AG09319 (cell line): ENCODE measurements at regions not wholly inside any gene's neighbourhood (a gene's known extent, or its start where the extent isn't known, plus 50 kb on each side); places are given as distances from the start of the nearest gene placed in this dataset.

ENCODE experiments used
- DNase-seq: peaks from one replicate; pipeline ENCODE4 v3.0.0-alpha.2; 2010; ENCODE audit warnings: low read depth; ENCODE audit errors: extremely low read depth
- CTCF ChIP-seq: IDR thresholded peaks from 2 replicates; pipeline ENCODE4 v1.5.1; 2011; ENCODE audit warnings: low read depth, mild to moderate bottlenecking, inconsistent platforms, low read length, moderate library complexity

GRCh38 chr2:217606296-217606695 is 396.5 kb downstream of the TNS1 start:
- TF ChIP-seq CTCF: no peak
- no peak for DNase-seq

GRCh38 chr2:217604527-217605194 is 398.1 kb downstream of the TNS1 start:
- DNase-seq: no peak
- TF ChIP-seq CTCF: no peak

- no peak for TF ChIP-seq CTCF
- DNase-seq: no peak
Measured at GRCh38 chr2:217601601-217602000, 401.2 kb downstream of the TNS1 start.

GRCh38 chr2:217599906-217600305 is 402.9 kb downstream of the TNS1 start:
- no peak for TF ChIP-seq CTCF
- DNase-seq: no peak

- TF ChIP-seq CTCF: no peak
- no peak for DNase-seq
Measured at GRCh38 chr2:217597681-217598080, 405.1 kb downstream of the TNS1 start.

GRCh38 chr2:217597145-217597544 is 405.6 kb downstream of the TNS1 start:
- no peak for DNase-seq
- no peak for TF ChIP-seq CTCF

GRCh38 chr2:217593732-217594131 is 409.1 kb downstream of the TNS1 start:
- no peak for TF ChIP-seq CTCF
- no peak for DNase-seq
